GM23338 (cell line): ENCODE measurements at regions not wholly inside any gene's neighbourhood (a gene's known extent, or its start where the extent isn't known, plus 50 kb on each side); places are given as distances from the start of the nearest gene placed in this dataset. TPM values are rescaled to one million over a fixed set of nuclear protein-coding genes. Genes with fewer than 3 reads are reported as not detected.

Experiments used
- small RNA-seq: library from RNA; depleted of rRNA; stranded (forward); fragments of <200 nt; gene quantifications from one replicate; pipeline ENCODE3, GENCODE V24; 2014; ENCODE audit warnings: low replicate concordance

Small RNA genes in the stretch of these regions (small RNA-seq; reads per million reads assigned to genes)
- not detected for gene RN7SL291P
